ENCODE measurements at regions not wholly inside any gene's neighbourhood (a gene's known extent, or its start where the extent isn't known, plus 50 kb on each side); places are given as distances from the start of the nearest gene placed in this dataset.

DNA sequence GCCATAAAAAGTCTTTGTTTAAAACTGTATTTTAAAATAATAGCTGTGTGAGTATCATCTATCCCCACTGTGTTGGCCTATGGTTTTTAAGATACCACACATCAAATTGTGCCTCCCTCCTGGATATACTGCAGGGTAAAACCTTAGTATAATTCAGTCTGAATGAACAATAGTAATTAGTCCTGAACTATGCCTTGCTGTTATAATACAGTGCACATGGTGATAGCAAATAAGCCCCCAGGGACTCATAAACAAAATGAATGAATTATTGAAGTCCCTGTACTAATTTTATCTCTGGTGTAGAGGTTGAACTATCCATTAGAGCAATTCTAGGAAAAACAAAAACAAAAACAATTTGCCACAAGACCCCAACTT, 142.7 kb upstream of the ADAMTSL1 start (continued):
- TF ChIP-seq ATF2 (CRISPR knock-in tag; IDR thresholded peaks at IDR 0.05; ENCODE audit: borderline replicate concordance, low read depth) (no peak), E2F1 (CRISPR knock-in tag; IDR thresholded peaks at IDR 0.05) (no peak), ZNF121 (CRISPR knock-in tag; IDR thresholded peaks at IDR 0.05) (no peak), NR1H2 (CRISPR knock-in tag; IDR thresholded peaks at IDR 0.05) (no peak), ZNF671 (CRISPR knock-in tag; IDR thresholded peaks at IDR 0.05) (no peak), USF2 (CRISPR knock-in tag; IDR thresholded peaks at IDR 0.05) (no peak), GABPB1 (CRISPR knock-in tag; IDR thresholded peaks at IDR 0.05) (no peak), MAX (CRISPR knock-in tag; IDR thresholded peaks at IDR 0.05) (no peak), ZNF138 (CRISPR knock-in tag; conservative IDR thresholded peaks at IDR 0.05) (no peak), CREM (CRISPR knock-in tag; IDR thresholded peaks at IDR 0.05) (no peak)
- TF ChIP-seq, protein P1, sequence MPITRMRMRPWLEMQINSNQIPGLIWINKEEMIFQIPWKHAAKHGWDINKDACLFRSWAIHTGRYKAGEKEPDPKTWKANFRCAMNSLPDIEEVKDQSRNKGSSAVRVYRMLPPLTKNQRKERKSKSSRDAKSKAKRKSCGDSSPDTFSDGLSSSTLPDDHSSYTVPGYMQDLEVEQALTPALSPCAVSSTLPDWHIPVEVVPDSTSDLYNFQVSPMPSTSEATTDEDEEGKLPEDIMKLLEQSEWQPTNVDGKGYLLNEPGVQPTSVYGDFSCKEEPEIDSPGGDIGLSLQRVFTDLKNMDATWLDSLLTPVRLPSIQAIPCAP (CRISPR knock-in tag; IDR thresholded peaks at IDR 0.05) = no peak

- POLR2A ChIA-PET = no interaction called here
- ATAC-seq (no peak), DNase-seq (ENCODE audit: low spot score) (no peak)
- Mint-ChIP-seq H3K9me3 (no peaks in the 10 kb centered on the region), H3K4me3 (no peak overlapping the region), H3K4me1 (peaks cover 22% of the 10 kb centered on the region), H3K36me3 (no peaks in the 10 kb centered on the region), H3K27me3 (ENCODE audit: low read depth) (no peaks in the 10 kb centered on the region), H3K27ac (no peak overlapping the region)
- CTCF ChIA-PET = no interaction called here
- TF ChIP-seq ZNF317 (CRISPR knock-in tag; IDR thresholded peaks at IDR 0.05; ENCODE audit: borderline replicate concordance, low read depth) (no peak), PREB (CRISPR knock-in tag; IDR thresholded peaks at IDR 0.05; ENCODE audit: borderline replicate concordance) (no peak), JUN (CRISPR knock-in tag; IDR thresholded peaks at IDR 0.05) (no peak), HMGXB4 (CRISPR knock-in tag; IDR thresholded peaks at IDR 0.05) (no peak), SMAD4 (CRISPR knock-in tag; IDR thresholded peaks at IDR 0.05) (no peak), MYBL2 (CRISPR knock-in tag; IDR thresholded peaks at IDR 0.05) (no peak), ESRRA (CRISPR knock-in tag; IDR thresholded peaks at IDR 0.05; ENCODE audit: borderline replicate concordance) (no peak), SP1 (CRISPR knock-in tag; conservative IDR thresholded peaks at IDR 0.05) (no peak), ZNF512 (CRISPR knock-in tag; IDR thresholded peaks at IDR 0.05; ENCODE audit: borderline replicate concordance) (no peak), CTCF (IDR thresholded peaks at IDR 0.05) (no peak), GABPB1 (CRISPR knock-in tag; IDR thresholded peaks at IDR 0.05) (no peak), MAX (CRISPR knock-in tag; IDR thresholded peaks at IDR 0.05) (no peak)
- TF ChIP-seq, protein P2, sequence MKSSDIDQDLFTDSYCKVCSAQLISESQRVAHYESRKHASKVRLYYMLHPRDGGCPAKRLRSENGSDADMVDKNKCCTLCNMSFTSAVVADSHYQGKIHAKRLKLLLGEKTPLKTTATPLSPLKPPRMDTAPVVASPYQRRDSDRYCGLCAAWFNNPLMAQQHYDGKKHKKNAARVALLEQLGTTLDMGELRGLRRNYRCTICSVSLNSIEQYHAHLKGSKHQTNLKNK (CRISPR knock-in tag; IDR thresholded peaks at IDR 0.05) = no peak
- TF ChIP-seq, protein P3, sequence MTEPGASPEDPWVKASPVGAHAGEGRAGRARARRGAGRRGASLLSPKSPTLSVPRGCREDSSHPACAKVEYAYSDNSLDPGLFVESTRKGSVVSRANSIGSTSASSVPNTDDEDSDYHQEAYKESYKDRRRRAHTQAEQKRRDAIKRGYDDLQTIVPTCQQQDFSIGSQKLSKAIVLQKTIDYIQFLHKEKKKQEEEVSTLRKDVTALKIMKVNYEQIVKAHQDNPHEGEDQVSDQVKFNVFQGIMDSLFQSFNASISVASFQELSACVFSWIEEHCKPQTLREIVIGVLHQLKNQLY (CRISPR knock-in tag; IDR thresholded peaks at IDR 0.05) = no peak
These were observed 142.1 kb upstream of the ADAMTSL1 start for GRCh38 chr9:18331808-18332209.

Measured in WTC11 (cell line).